HCT116 (cell line): ENCODE measurements at regions not wholly inside any gene's neighbourhood (a gene's known extent, or its start where the extent isn't known, plus 50 kb on each side); places are given as distances from the start of the nearest gene placed in this dataset.

Experiments
- ATAC-seq: fragments of 200-7000 bp; cut with Tn5 transposase; 2 replicates; pipeline ENCODE4 v1.9.1; 2020; ENCODE audit warnings: mild to moderate bottlenecking, moderate library complexity
- BruUV-seq: library from RNA; stranded (reverse); fragments of 400-500 nt; replicated peaks from 2 replicates; lab custom pipeline; 2021; lab: Mats Ljungman, UMichigan
- CTCF ChIA-PET: fragments of 300-600 bp; sonication (Branson Sonifier 250); formaldehyde crosslinking; loops from one replicate; lab custom pipeline; 2021; ENCODE audit warnings: antibody characterized with exemption; lab: Charles Lee
- POLR2A ChIA-PET: fragments of 300-600, 350-600 bp; sonication (Branson Sonifier 250); formaldehyde crosslinking; loops from one replicate; lab custom pipeline; 2021; ENCODE audit warnings: antibody characterized with exemption; lab: Charles Lee
- RAD21 ChIA-PET, 2 experiments: fragments of 300-600 bp; sonication (Branson Sonifier 250); formaldehyde crosslinking; loops; one replicate each; lab custom pipeline; 2023; ENCODE audit warnings: low total read pairs in 2 of 2; ENCODE audit not compliant: uncharacterized antibody in 2 of 2, unreplicated experiment in 2 of 2, low non-redundant PET in 1 of 2; lab: Charles Lee
- DNase-seq: peaks from one replicate; pipeline ENCODE4 v3.0.0-alpha.2; 2010; ENCODE audit warnings: low read depth, low spot score
- H2AFZ ChIP-seq: fragments of 200-600 bp; shearing (Covaris generic), sonication (generic); 2 replicates; pipeline ENCODE4 v1.6.1; 2017; ENCODE audit warnings: low read depth, mixed run types, mixed read lengths, antibody characterized with exemption, low read length; ENCODE audit not compliant: poor library complexity, severe bottlenecking
- H3K27ac ChIP-seq: 2 replicates; pipeline ENCODE4 v1.5.1; 2012; ENCODE audit warnings: low read depth, low read length
- H3K27me3 ChIP-seq: fragments of 200-600 bp; sonication (generic); 2 replicates; pipeline ENCODE4 v1.6.1; 2016; ENCODE audit warnings: mixed run types, low read length, mixed read lengths; ENCODE audit not compliant: insufficient read depth
- H3K36me3 ChIP-seq, 2 experiments: fragments of 200-500 bp in 1 of 2; fragments of 200-600 bp in 1 of 2; sonication (Bioruptor generic) in 1 of 2; sonication (generic) in 1 of 2; 2 replicates each; pipeline versions ENCODE4 v1.5.1 to v1.6.1; 2014 to 2016; ENCODE audit warnings: low read length in 2 of 2, inconsistent platforms in 1 of 2, mixed read lengths in 1 of 2, mixed run types in 1 of 2; ENCODE audit not compliant: insufficient read depth in 2 of 2, control insufficient read depth in 1 of 2
- H3K4me1 ChIP-seq, 2 experiments: fragments of 200-600 bp in 1 of 2; sonication (generic) in 1 of 2; 2 replicates each; pipeline versions ENCODE4 v1.5.1 to v1.6.1; 2012 to 2017; ENCODE audit warnings: low read length in 2 of 2, inconsistent platforms in 1 of 2, mild to moderate bottlenecking in 1 of 2, mixed read lengths in 1 of 2, mixed run types in 1 of 2, moderate library complexity in 1 of 2; ENCODE audit not compliant: insufficient read depth in 2 of 2, control insufficient read depth in 1 of 2
- H3K4me2 ChIP-seq: fragments of 200-600 bp; sonication (generic); 2 replicates; pipeline ENCODE4 v1.6.1; 2017; ENCODE audit warnings: mixed run types, low read length, mixed read lengths
- H3K4me3 ChIP-seq, 2 experiments: fragments of 200-600 bp in 1 of 2; sonication (generic) in 1 of 2; replicated peaks in 1 of 2; 2 replicates each; pipeline ENCODE4 v1.5.1; 2011 to 2016; ENCODE audit warnings: low read length in 2 of 2, control low read depth in 1 of 2, low read depth in 1 of 2, mild to moderate bottlenecking in 1 of 2, mixed read lengths in 1 of 2, mixed run types in 1 of 2
- H3K79me2 ChIP-seq: fragments of 200-600 bp; sonication (generic); 2 replicates; pipeline ENCODE4 v1.6.1; 2017; ENCODE audit warnings: mild to moderate bottlenecking, mixed run types, low read length, moderate library complexity, mixed read lengths; ENCODE audit not compliant: insufficient read depth
- H3K9ac ChIP-seq: fragments of 200-600 bp; sonication (generic); 2 replicates; pipeline ENCODE4 v1.6.1; 2016; ENCODE audit warnings: low read length, mixed read lengths
- H3K9me2 ChIP-seq: fragments of 200-600 bp; sonication (generic), shearing (Covaris generic); 2 replicates; pipeline ENCODE4 v1.6.1; 2017; ENCODE audit warnings: mixed run types, mild to moderate bottlenecking, moderate library complexity; ENCODE audit not compliant: insufficient read depth
- H3K9me3 ChIP-seq, 2 experiments: fragments of 200-500 bp in 1 of 2; fragments of 200-600 bp in 1 of 2; sonication (Bioruptor generic) in 1 of 2; sonication (generic) in 1 of 2; 2 replicates each; pipeline ENCODE4 v1.6.1; 2014 to 2017; ENCODE audit warnings: low read length in 2 of 2, mixed read lengths in 2 of 2, inconsistent platforms in 1 of 2, low read depth in 1 of 2, mild to moderate bottlenecking in 1 of 2, mixed run types in 1 of 2, moderate library complexity in 1 of 2; ENCODE audit not compliant: control insufficient read depth in 1 of 2, insufficient read depth in 1 of 2
- H4K20me1 ChIP-seq: fragments of 200-600 bp; sonication (generic), shearing (Covaris generic); 2 replicates; pipeline ENCODE4 v1.6.1; 2017; ENCODE audit warnings: mixed run types, mild to moderate bottlenecking, moderate library complexity; ENCODE audit not compliant: insufficient read depth
- ATF3 ChIP-seq: IDR thresholded peaks from 2 replicates; pipeline ENCODE4 v1.6.1; 2012
- CBX3 ChIP-seq: IDR thresholded peaks from 2 replicates; pipeline ENCODE4 v1.6.1; 2012; ENCODE audit warnings: low read depth
- CEBPB ChIP-seq: IDR thresholded peaks from 2 replicates; pipeline ENCODE4 v1.6.1; 2012; ENCODE audit warnings: low read depth
- EGR1 ChIP-seq: IDR thresholded peaks from 2 replicates; pipeline ENCODE4 v1.6.1; 2012; ENCODE audit warnings: low read depth
- FOSL1 ChIP-seq: IDR thresholded peaks from 2 replicates; pipeline ENCODE4 v1.6.1; 2012; ENCODE audit warnings: low read depth
- POLR2A ChIP-seq: IDR thresholded peaks from 2 replicates; pipeline ENCODE4 v1.7.0; 2011; ENCODE audit warnings: borderline replicate concordance; ENCODE audit not compliant: insufficient read depth, insufficient read length; ENCODE audit errors: extremely low read depth
- POLR2AphosphoS5 ChIP-seq: IDR thresholded peaks from 2 replicates; pipeline ENCODE4 v1.6.1; 2011; ENCODE audit warnings: mild to moderate bottlenecking, low read depth, low read length, moderate library complexity
- RAD21 ChIP-seq: IDR thresholded peaks from 2 replicates; pipeline ENCODE4 v1.6.1; 2012; ENCODE audit warnings: low read depth, mild to moderate bottlenecking
- SIN3A ChIP-seq: IDR thresholded peaks from 2 replicates; pipeline ENCODE4 v1.6.1; 2012; ENCODE audit warnings: low read depth
- SP1 ChIP-seq: IDR thresholded peaks from 2 replicates; pipeline ENCODE4 v1.6.1; 2012; ENCODE audit warnings: low read depth
- SRF ChIP-seq: IDR thresholded peaks from 2 replicates; pipeline ENCODE4 v1.6.1; 2012; ENCODE audit warnings: low read depth
- YY1 ChIP-seq: IDR thresholded peaks from 2 replicates; pipeline ENCODE4 v1.6.1; 2011; ENCODE audit warnings: low read length, low read depth, moderate library complexity, mild to moderate bottlenecking; ENCODE audit not compliant: insufficient replicate concordance; ENCODE audit errors: extremely low read depth
- ZFX ChIP-seq: fragments of 450-650 bp; IDR thresholded peaks from 2 replicates; pipeline ENCODE4 v1.6.1; 2017
- ZNF274 ChIP-seq: fragments of 200-500 bp; sonication (Bioruptor generic); IDR thresholded peaks from 2 replicates; pipeline ENCODE4 v1.6.1; 2014; ENCODE audit warnings: mild to moderate bottlenecking, low read depth, low read length, inconsistent platforms
- intact Hi-C: fragments of 100-400 bp; cut with micrococcal nuclease; formaldehyde crosslinking; loops from 2 replicates; pipeline ENCODE4 v1.10.0; 2022
- TF ChIP-seq, protein P1 (sequence below): IDR thresholded peaks from 2 replicates; pipeline ENCODE4 v1.6.1; 2011; ENCODE audit warnings: mild to moderate bottlenecking, low read length, moderate library complexity; ENCODE audit not compliant: insufficient replicate concordance; ENCODE audit errors: extremely low read depth
- TF ChIP-seq, protein P2 (sequence below): IDR thresholded peaks from 2 replicates; pipeline ENCODE4 v1.6.1; 2012
- TF ChIP-seq, protein P3 (sequence below): IDR thresholded peaks from 2 replicates; pipeline ENCODE4 v1.6.1; 2012; ENCODE audit warnings: low read depth

GRCh38 chr4:83932750-83933391, 397.0 kb downstream of the GPAT3 start:
- Histone ChIP-seq H4K20me1 (no peaks in the 10 kb centered on the region), H3K27me3 (no peaks in the 10 kb centered on the region), H3K9ac (no peak overlapping the region), H3K4me1 (no peaks in the 10 kb centered on the region)
- no peak for TF ChIP-seq ATF3
- TF ChIP-seq, protein P1, sequence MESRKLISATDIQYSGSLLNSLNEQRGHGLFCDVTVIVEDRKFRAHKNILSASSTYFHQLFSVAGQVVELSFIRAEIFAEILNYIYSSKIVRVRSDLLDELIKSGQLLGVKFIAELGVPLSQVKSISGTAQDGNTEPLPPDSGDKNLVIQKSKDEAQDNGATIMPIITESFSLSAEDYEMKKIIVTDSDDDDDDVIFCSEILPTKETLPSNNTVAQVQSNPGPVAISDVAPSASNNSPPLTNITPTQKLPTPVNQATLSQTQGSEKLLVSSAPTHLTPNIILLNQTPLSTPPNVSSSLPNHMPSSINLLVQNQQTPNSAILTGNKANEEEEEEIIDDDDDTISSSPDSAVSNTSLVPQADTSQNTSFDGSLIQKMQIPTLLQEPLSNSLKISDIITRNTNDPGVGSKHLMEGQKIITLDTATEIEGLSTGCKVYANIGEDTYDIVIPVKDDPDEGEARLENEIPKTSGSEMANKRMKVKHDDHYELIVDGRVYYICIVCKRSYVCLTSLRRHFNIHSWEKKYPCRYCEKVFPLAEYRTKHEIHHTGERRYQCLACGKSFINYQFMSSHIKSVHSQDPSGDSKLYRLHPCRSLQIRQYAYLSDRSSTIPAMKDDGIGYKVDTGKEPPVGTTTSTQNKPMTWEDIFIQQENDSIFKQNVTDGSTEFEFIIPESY: no peak
- TF ChIP-seq, protein P2, sequence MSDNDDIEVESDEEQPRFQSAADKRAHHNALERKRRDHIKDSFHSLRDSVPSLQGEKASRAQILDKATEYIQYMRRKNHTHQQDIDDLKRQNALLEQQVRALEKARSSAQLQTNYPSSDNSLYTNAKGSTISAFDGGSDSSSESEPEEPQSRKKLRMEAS: no peak
- no peak for TF ChIP-seq SRF
- TF ChIP-seq, protein P3, sequence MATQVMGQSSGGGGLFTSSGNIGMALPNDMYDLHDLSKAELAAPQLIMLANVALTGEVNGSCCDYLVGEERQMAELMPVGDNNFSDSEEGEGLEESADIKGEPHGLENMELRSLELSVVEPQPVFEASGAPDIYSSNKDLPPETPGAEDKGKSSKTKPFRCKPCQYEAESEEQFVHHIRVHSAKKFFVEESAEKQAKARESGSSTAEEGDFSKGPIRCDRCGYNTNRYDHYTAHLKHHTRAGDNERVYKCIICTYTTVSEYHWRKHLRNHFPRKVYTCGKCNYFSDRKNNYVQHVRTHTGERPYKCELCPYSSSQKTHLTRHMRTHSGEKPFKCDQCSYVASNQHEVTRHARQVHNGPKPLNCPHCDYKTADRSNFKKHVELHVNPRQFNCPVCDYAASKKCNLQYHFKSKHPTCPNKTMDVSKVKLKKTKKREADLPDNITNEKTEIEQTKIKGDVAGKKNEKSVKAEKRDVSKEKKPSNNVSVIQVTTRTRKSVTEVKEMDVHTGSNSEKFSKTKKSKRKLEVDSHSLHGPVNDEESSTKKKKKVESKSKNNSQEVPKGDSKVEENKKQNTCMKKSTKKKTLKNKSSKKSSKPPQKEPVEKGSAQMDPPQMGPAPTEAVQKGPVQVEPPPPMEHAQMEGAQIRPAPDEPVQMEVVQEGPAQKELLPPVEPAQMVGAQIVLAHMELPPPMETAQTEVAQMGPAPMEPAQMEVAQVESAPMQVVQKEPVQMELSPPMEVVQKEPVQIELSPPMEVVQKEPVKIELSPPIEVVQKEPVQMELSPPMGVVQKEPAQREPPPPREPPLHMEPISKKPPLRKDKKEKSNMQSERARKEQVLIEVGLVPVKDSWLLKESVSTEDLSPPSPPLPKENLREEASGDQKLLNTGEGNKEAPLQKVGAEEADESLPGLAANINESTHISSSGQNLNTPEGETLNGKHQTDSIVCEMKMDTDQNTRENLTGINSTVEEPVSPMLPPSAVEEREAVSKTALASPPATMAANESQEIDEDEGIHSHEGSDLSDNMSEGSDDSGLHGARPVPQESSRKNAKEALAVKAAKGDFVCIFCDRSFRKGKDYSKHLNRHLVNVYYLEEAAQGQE: no peak
- TF ChIP-seq YY1: no peak
- no peak for TF ChIP-seq EGR1
- TF ChIP-seq SP1: no peak
- no peak for TF ChIP-seq FOSL1
- no peak for TF ChIP-seq SIN3A
- no peak for TF ChIP-seq POLR2A
- no peak for TF ChIP-seq ZNF274
- TF ChIP-seq CEBPB: no peak
- no peak for TF ChIP-seq ZFX
- no peak for TF ChIP-seq POLR2AphosphoS5
- TF ChIP-seq CBX3: no peak
- no peak for TF ChIP-seq RAD21
- TF ChIP-seq, all 23 proteins: peak for 0
- H3K27ac ChIP-seq: no peak overlapping the region
- H2AFZ ChIP-seq: no peak overlapping the region
- ChIA-PET POLR2A (no interaction called here), RAD21 (no interaction called here), CTCF (no interaction called here)
- H3K79me2 ChIP-seq: no peaks in the 10 kb centered on the region
- DNase-seq (no peak), ATAC-seq (no peak)
- no TSS peak for BruUV-seq
- intact Hi-C loops: no loop called here
- no peaks in the 10 kb centered on the region for H3K36me3 ChIP-seq
- no peak overlapping the region for H3K4me3 ChIP-seq
- H3K9me3 ChIP-seq: no peaks in the 10 kb centered on the region; a peak in 1 of 4 replicates
- no peak overlapping the region for H3K4me2 ChIP-seq
- no peaks in the 10 kb centered on the region for H3K9me2 ChIP-seq
